Testis (tissue), 2 donors: ENCODE measurements at regions not wholly inside any gene's neighbourhood (a gene's known extent, or its start where the extent isn't known, plus 50 kb on each side); places are given as distances from the start of the nearest gene placed in this dataset.

Source experiments
- POLR2A ChIP-seq: fragments of 450-650 bp; IDR thresholded peaks from one replicate; pipeline ENCODE4 v1.6.1; 2017; ENCODE audit warnings: antibody characterized with exemption, mild to moderate bottlenecking, moderate library complexity
- TF ChIP-seq, protein P1 (sequence below), 3 experiments: fragments of 450-650 bp in 2 of 3; fragments of 200-600 bp in 1 of 3; sonication (generic) in 1 of 3; IDR thresholded peaks; one replicate each; pipeline ENCODE4 v1.5.1; 2016 to 2019; ENCODE audit warnings: antibody characterized with exemption in 3 of 3, mild to moderate bottlenecking in 2 of 3, moderate library complexity in 1 of 3

DNA sequence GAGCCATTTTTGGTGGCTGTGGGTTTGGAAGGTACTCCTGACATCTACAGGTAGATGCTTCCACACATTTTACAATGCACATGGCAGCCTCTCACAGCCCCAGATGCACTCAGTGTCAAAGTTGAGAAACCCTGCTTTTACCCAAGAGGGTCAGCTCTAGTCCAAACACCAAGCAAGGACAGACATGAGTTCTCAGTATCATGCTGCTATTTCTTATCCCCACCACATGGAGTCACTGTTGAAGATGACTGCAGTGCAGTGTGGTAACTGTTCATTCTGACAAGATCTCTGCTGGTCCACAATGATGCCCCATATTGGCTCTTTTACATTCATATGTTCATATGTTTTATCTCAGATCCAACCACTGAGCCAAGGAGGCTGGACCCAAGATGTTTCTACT, 50.5 kb upstream of the SALL1 start:
- TF ChIP-seq, protein P1, sequence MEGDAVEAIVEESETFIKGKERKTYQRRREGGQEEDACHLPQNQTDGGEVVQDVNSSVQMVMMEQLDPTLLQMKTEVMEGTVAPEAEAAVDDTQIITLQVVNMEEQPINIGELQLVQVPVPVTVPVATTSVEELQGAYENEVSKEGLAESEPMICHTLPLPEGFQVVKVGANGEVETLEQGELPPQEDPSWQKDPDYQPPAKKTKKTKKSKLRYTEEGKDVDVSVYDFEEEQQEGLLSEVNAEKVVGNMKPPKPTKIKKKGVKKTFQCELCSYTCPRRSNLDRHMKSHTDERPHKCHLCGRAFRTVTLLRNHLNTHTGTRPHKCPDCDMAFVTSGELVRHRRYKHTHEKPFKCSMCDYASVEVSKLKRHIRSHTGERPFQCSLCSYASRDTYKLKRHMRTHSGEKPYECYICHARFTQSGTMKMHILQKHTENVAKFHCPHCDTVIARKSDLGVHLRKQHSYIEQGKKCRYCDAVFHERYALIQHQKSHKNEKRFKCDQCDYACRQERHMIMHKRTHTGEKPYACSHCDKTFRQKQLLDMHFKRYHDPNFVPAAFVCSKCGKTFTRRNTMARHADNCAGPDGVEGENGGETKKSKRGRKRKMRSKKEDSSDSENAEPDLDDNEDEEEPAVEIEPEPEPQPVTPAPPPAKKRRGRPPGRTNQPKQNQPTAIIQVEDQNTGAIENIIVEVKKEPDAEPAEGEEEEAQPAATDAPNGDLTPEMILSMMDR (IDR thresholded peaks at IDR 0.05) = no peak
- TF ChIP-seq POLR2A = no peak
